Spleen (tissue), 7 donors: ENCODE measurements at regions not wholly inside any gene's neighbourhood (a gene's known extent, or its start where the extent isn't known, plus 50 kb on each side); places are given as distances from the start of the nearest gene placed in this dataset.

Source experiments
- CTCF ChIP-seq, 11 experiments: fragments of 200-600 bp in 7 of 11; fragments of 450-650 bp in 4 of 11; sonication (generic) in 4 of 11; IDR thresholded peaks in 8 of 11; conservative IDR thresholded peaks in 3 of 11; 1 replicate in 7 of 11; 2 replicates in 4 of 11; pipeline versions ENCODE4 v1.4.0 to v1.8.0; 2016 to 2021; ENCODE audit warnings: antibody characterized with exemption in 11 of 11, inconsistent platforms in 4 of 11, mild to moderate bottlenecking in 1 of 11
- POLR2A ChIP-seq, 3 donors: fragments of 450-650 bp; IDR thresholded peaks; one replicate each; pipeline ENCODE4 v1.5.1; 2017; ENCODE audit warnings: antibody characterized with exemption in 3 of 3, mild to moderate bottlenecking in 1 of 3
- donor health status: DM: no; HTN: no; CAD: no; lungs with moderate emphysema.
- donor health status: DM: no; HTN: no; CAD: no.
- donor health status: DM: no; HTN: no; CAD: no.

- TF ChIP-seq CTCF (IDR thresholded peaks at IDR 0.05 in 8 of 11, conservative IDR thresholded peaks at IDR 0.05 in 3 of 11) (no peak), POLR2A (IDR thresholded peaks at IDR 0.05) (no peak)
These were observed 136.2 kb upstream of the KCNH7 start for GRCh38 chr2:162974771-162975170.
